GM12872 (cell line): ENCODE measurements at regions not wholly inside any gene's neighbourhood (a gene's known extent, or its start where the extent isn't known, plus 50 kb on each side); places are given as distances from the start of the nearest gene placed in this dataset.

Experiments
- CTCF ChIP-seq: IDR thresholded peaks from 3 replicates; pipeline ENCODE4 v1.5.1; 2011; ENCODE audit warnings: low read depth, mild to moderate bottlenecking, low read length, moderate library complexity; ENCODE audit not compliant: insufficient read depth

GRCh38 chr6:165010556-165011535, 298.6 kb downstream of the C6orf118 start:
- TF ChIP-seq CTCF: no peak

GRCh38 chr6:165008971-165009370, 300.4 kb downstream of the C6orf118 start:
- no peak for TF ChIP-seq CTCF

- TF ChIP-seq CTCF: no peak
Measured at GRCh38 chr6:165002866-165003265, 306.5 kb downstream of the C6orf118 start.

- TF ChIP-seq CTCF: no peak
Measured at GRCh38 chr6:165002358-165002757, 307.0 kb downstream of the C6orf118 start.

- no peak for TF ChIP-seq CTCF
Measured at GRCh38 chr6:165001502-165002157, 307.8 kb downstream of the C6orf118 start.

- no peak for TF ChIP-seq CTCF
Measured at GRCh38 chr6:164998297-164998696, 311.1 kb downstream of the C6orf118 start.

- no peak for TF ChIP-seq CTCF
Measured at GRCh38 chr6:164996838-164997237, 312.6 kb downstream of the C6orf118 start.
